ENCODE measurements at regions not wholly inside any gene's neighbourhood (a gene's known extent, or its start where the extent isn't known, plus 50 kb on each side); places are given as distances from the start of the nearest gene placed in this dataset.

DNA sequence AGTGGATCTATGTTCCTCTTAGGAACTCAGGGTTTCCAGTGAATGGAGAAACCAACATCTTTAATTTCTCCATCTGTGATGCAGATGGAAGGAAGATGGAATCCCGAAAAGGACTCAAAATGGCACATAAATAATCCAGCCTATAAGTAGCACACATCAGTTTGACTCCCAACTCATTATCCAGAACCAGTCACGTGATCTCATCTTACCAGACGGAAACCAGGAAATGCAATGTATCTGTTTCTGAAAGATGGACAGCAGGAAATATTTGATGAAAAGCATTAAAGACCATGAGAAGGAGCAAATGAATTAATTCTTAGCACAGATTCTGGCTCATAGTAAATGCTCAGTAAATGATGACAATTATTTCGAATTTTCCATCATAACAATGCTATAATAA is 443.1 kb upstream of the FMR1 start:
- no peaks in the 10 kb centered on the region for H3K9me1 ChIP-seq (ENCODE audit: insufficient read depth, low read length)
- CTCF ChIA-PET, result no interaction called here
- ATAC-seq (ENCODE audit: low read depth) (no peak), DNase-seq (no peak)
- dilution Hi-C loops (cut with HindIII; ENCODE audit: low sequenced_read_pairs, unreplicated experiment) (no loop called here), intact Hi-C loops (cut with micrococcal nuclease) (no loop called here), in situ Hi-C loops (cut with MboI; ENCODE audit: low sequenced_read_pairs) (no loop called here)
- H4K91ac ChIP-seq (ENCODE audit: insufficient read depth, low read depth, low read length), result no peak overlapping the region
- H3K14ac ChIP-seq (replicated peaks; ENCODE audit: low read depth, low read length), result no peak overlapping the region
- no peaks in the 10 kb centered on the region for H3K36me3 ChIP-seq (ENCODE audit: control insufficient read depth, insufficient read depth, low read length)
- BruUV-seq (replicated peaks), result no TSS peak
- H3K79me1 ChIP-seq (ENCODE audit: low read depth in 1 of 2, low read length in 2 of 2), result no peaks in the 10 kb centered on the region
- H3K27me3 ChIP-seq (ENCODE audit: control insufficient read depth, insufficient read depth, low read length), result no peaks in the 10 kb centered on the region
- no peak overlapping the region for H2AK5ac ChIP-seq (ENCODE audit: low read depth, low read length)
- no peak overlapping the region for H3K27ac ChIP-seq (ENCODE audit: insufficient read depth, low read length)
- no peak overlapping the region for H3K18ac ChIP-seq (ENCODE audit: low read depth, low read length)
- H3K23ac ChIP-seq (ENCODE audit: low read depth, low read length), result no peak overlapping the region
- H3K4ac ChIP-seq (ENCODE audit: low read depth, low read length), result no peak overlapping the region
- no peak overlapping the region for H4K5ac ChIP-seq (ENCODE audit: low read depth, low read length)
- H4K8ac ChIP-seq (ENCODE audit: low read depth in 2 of 2, low read length in 2 of 2), result no peak overlapping the region
- no peaks in the 10 kb centered on the region for H3K4me1 ChIP-seq (ENCODE audit: control insufficient read depth, insufficient read depth, low read length)
- H2BK15ac ChIP-seq (ENCODE audit: low read depth, low read length), result no peak overlapping the region
- no peak overlapping the region for H3K4me3 ChIP-seq (ENCODE audit: insufficient read depth, low read depth, low read length)
- no CpG with 5 or more reads among the region's 4 CpGs for WGBS, 2 experiments (ENCODE audit: extremely low coverage in 2 of 2, insufficient read length in 1 of 2)
- no peaks in the 10 kb centered on the region for H4K20me1 ChIP-seq (ENCODE audit: insufficient read depth, low read length)
- POLR2A ChIA-PET (ENCODE audit: unreplicated experiment), result no interaction called here
- no peak overlapping the region for H3K9ac ChIP-seq (ENCODE audit: low read depth, low read length)
- no peak overlapping the region for H2AK9ac ChIP-seq (replicated peaks; ENCODE audit: low read depth, low read length, poor library complexity)
- H3K4me2 ChIP-seq (ENCODE audit: low read depth, low read length), result no peak overlapping the region
- no peak overlapping the region for H2BK120ac ChIP-seq (ENCODE audit: low read depth, low read length)
- H3K56ac ChIP-seq (ENCODE audit: extremely low read depth, insufficient read depth, low read length), result no peak overlapping the region
- H2BK20ac ChIP-seq (ENCODE audit: low read depth, low read length), result no peak overlapping the region
- H2BK5ac ChIP-seq (ENCODE audit: low read depth, low read length, poor library complexity, severe bottlenecking), result no peak overlapping the region
- H3K9me3 ChIP-seq (ENCODE audit: control insufficient read depth, insufficient read depth, low read length), result peaks cover 2% of the 10 kb centered on the region; the same call in 1 of the 2 replicates
- TF ChIP-seq RFX5 (IDR thresholded peaks at IDR 0.05; ENCODE audit: low read depth, low read length) (no peak), SMC3 (IDR thresholded peaks at IDR 0.05; ENCODE audit: low read depth, low read length) (no peak), BHLHE40 (IDR thresholded peaks at IDR 0.05; ENCODE audit: low read depth, low read length) (no peak), POLR2A (IDR thresholded peaks at IDR 0.05; ENCODE audit: low read depth, low read length) (no peak), MAFK (IDR thresholded peaks at IDR 0.05; ENCODE audit: low read depth, low read length) (no peak)
- H2AFZ ChIP-seq (replicated peaks; ENCODE audit: low read length, poor library complexity), result no peak overlapping the region

Data from IMR-90 (cell line).